GM12878 (cell line): ENCODE measurements at regions not wholly inside any gene's neighbourhood (a gene's known extent, or its start where the extent isn't known, plus 50 kb on each side); places are given as distances from the start of the nearest gene placed in this dataset.

Experiments
- ATAC-seq: fragments of 200-7000 bp; cut with Tn5 transposase; 3 replicates; pipeline ENCODE4 v1.9.1; 2020; ENCODE audit warnings: mild to moderate bottlenecking, moderate library complexity
- BruUV-seq: library from RNA; stranded (reverse); fragments of 400-500 nt; replicated peaks from 2 replicates; lab custom pipeline; 2021; lab: Mats Ljungman, UMichigan
- CTCF ChIA-PET: fragments of 300-600 bp; sonication (Branson Sonifier 250); formaldehyde crosslinking; extraction: SDS; loops from one replicate; lab custom pipeline; 2021; ENCODE audit warnings: inconsistent platforms; lab: Yijun Ruan, JAX
- POLR2A ChIA-PET: fragments of 350-600 bp; formaldehyde crosslinking; extraction: SDS; loops from one replicate; lab custom pipeline; 2021; ENCODE audit warnings: inconsistent platforms; lab: Charles Lee
- RAD21 ChIA-PET: fragments of 300-600 bp; sonication (Branson Sonifier 250); formaldehyde crosslinking; loops from one replicate; lab custom pipeline; 2023; ENCODE audit warnings: antibody characterized with exemption; ENCODE audit not compliant: unreplicated experiment; lab: Charles Lee
- SMC1A ChIA-PET: fragments of 300-600 bp; sonication (Branson Sonifier 250); formaldehyde crosslinking; loops from one replicate; lab custom pipeline; 2023; ENCODE audit not compliant: unreplicated experiment, uncharacterized antibody; lab: Charles Lee
- DNase-seq: peaks from one replicate; pipeline ENCODE4 v3.0.0-alpha.2; 2011; ENCODE audit warnings: low read depth, low spot score
- FAIRE-seq: peaks from 3 replicates; lab custom pipeline; 2011; peaks lifted over from hg19 to GRCh38; lab: Jason Lieb, UNC
- H2AFZ ChIP-seq: 2 replicates; pipeline ENCODE4 v1.6.0; 2011; ENCODE audit warnings: low read depth, low read length, control low read depth; ENCODE audit not compliant: control insufficient read depth
- H3K27ac ChIP-seq: 2 replicates; pipeline ENCODE4 v1.5.1; 2011; ENCODE audit warnings: control low read depth; ENCODE audit not compliant: control insufficient read depth, insufficient read depth
- H3K27me3 ChIP-seq, 2 experiments: replicated peaks in 1 of 2; 2 replicates each; pipeline versions ENCODE4 v1.6.0 to v1.6.1; 2011; ENCODE audit warnings: low read length in 1 of 2; ENCODE audit not compliant: control insufficient read depth in 2 of 2, insufficient read depth in 2 of 2
- H3K36me3 ChIP-seq, 2 experiments: 2 replicates each; pipeline ENCODE4 v1.5.1; 2011; ENCODE audit warnings: low read length in 1 of 2; ENCODE audit not compliant: control insufficient read depth in 2 of 2, insufficient read depth in 2 of 2
- H3K4me1 ChIP-seq: 2 replicates; pipeline ENCODE4 v1.6.1; 2011; ENCODE audit warnings: mild to moderate bottlenecking, low read length, moderate library complexity, mixed read lengths; ENCODE audit not compliant: control insufficient read depth, insufficient read depth
- H3K4me2 ChIP-seq: 2 replicates; pipeline ENCODE4 v1.6.0; 2011; ENCODE audit warnings: control low read depth; ENCODE audit not compliant: control insufficient read depth, insufficient read depth
- H3K4me3 ChIP-seq: fragments of 200-600 bp; sonication (generic); 2 replicates; pipeline ENCODE4 v1.5.1; 2016
- H3K79me2 ChIP-seq: 2 replicates; pipeline ENCODE4 v1.6.0; 2011; ENCODE audit warnings: low read length; ENCODE audit not compliant: control insufficient read depth, insufficient read depth
- H3K9ac ChIP-seq: 2 replicates; pipeline ENCODE4 v1.8.0; 2011; ENCODE audit warnings: low read length, control low read depth, mixed read lengths; ENCODE audit not compliant: control insufficient read depth, insufficient read depth
- H3K9me3 ChIP-seq: replicated peaks from 3 replicates; pipeline ENCODE4 v1.5.1; 2011; ENCODE audit warnings: mild to moderate bottlenecking, low read length; ENCODE audit not compliant: control insufficient read depth, insufficient read depth
- H4K20me1 ChIP-seq: 2 replicates; pipeline ENCODE4 v1.6.0; 2011; ENCODE audit not compliant: control insufficient read depth, insufficient read depth
- CHD1 ChIP-seq: IDR thresholded peaks from 2 replicates; pipeline ENCODE4 v1.6.1; 2012; ENCODE audit warnings: low read depth, low read length, improper control_type of control experiment
- CHD2 ChIP-seq: IDR thresholded peaks from 2 replicates; pipeline ENCODE4 v1.6.1; 2011; ENCODE audit warnings: low read depth, low read length, improper control_type of control experiment, borderline replicate concordance
- CTCF ChIP-seq, 3 experiments: IDR thresholded peaks in 2 of 3; conservative IDR thresholded peaks in 1 of 3; 2 replicates each; pipeline ENCODE4 v1.5.1; 2011; ENCODE audit warnings: low read depth in 3 of 3, low read length in 3 of 3, mild to moderate bottlenecking in 3 of 3, control low read depth in 2 of 3, moderate library complexity in 2 of 3, inconsistent platforms in 1 of 3, mixed read lengths in 1 of 3; ENCODE audit not compliant: control insufficient read depth in 2 of 3, insufficient read depth in 1 of 3; ENCODE audit errors: extremely low read depth in 1 of 3
- ESRRA ChIP-seq: IDR thresholded peaks from 2 replicates; pipeline ENCODE4 v1.6.1; 2012; ENCODE audit warnings: mild to moderate bottlenecking, low read length, improper control_type of control experiment
- GABPA ChIP-seq: IDR thresholded peaks from 2 replicates; pipeline ENCODE4 v1.6.1; 2014; ENCODE audit warnings: antibody characterized with exemption, low read depth, mild to moderate bottlenecking, inconsistent platforms
- POU2F2 ChIP-seq: IDR thresholded peaks from 3 replicates; pipeline ENCODE4 v1.6.1; 2011; ENCODE audit warnings: low read depth, mild to moderate bottlenecking, low read length, borderline replicate concordance
- RFX5 ChIP-seq: IDR thresholded peaks from 2 replicates; pipeline ENCODE4 v1.6.1; 2011; ENCODE audit warnings: low read depth, low read length, improper control_type of control experiment
- SIN3A ChIP-seq: IDR thresholded peaks from 2 replicates; pipeline ENCODE4 v1.6.1; 2012; ENCODE audit warnings: low read depth, low read length, improper control_type of control experiment
- SP1 ChIP-seq: IDR thresholded peaks from one replicate; pipeline ENCODE4 v1.6.1; 2011; ENCODE audit warnings: low read depth, low read length
- YY1 ChIP-seq: IDR thresholded peaks from 2 replicates; pipeline ENCODE4 v1.6.1; 2011; ENCODE audit warnings: low read depth, mild to moderate bottlenecking, low read length
- WGBS: methylation state at CpG from one replicate; pipeline ENCODE4 v1.1.6; 2016; ENCODE audit warnings: low lambda C conversion rate; ENCODE audit not compliant: insufficient replicate concordance, insufficient coverage; ENCODE audit errors: missing lambda C conversion rate; 5-methylcytosine and 5-hydroxymethylcytosine counted together
- in situ Hi-C: fragments of 300-500 bp; cut with MboI; formaldehyde crosslinking; loops from 9 replicates; pipeline ENCODE4 v1.14.3; 2018; ENCODE audit warnings: mixed read lengths
- intact Hi-C: fragments of 100-400 bp; cut with micrococcal nuclease; formaldehyde crosslinking; loops from one replicate; pipeline ENCODE4 v1.14.2; 2022; ENCODE audit not compliant: unreplicated experiment
- TF ChIP-seq, protein P1 (sequence below): fragments of 450-650 bp; formaldehyde crosslinking; IDR thresholded peaks from 2 replicates; pipeline ENCODE4 v1.4.0; 2020; ENCODE audit warnings: mild to moderate bottlenecking, moderate library complexity

- no peaks in the 10 kb centered on the region for H3K4me1 ChIP-seq
- ChIA-PET CTCF (no interaction called here), RAD21 (no interaction called here), POLR2A (no interaction called here), SMC1A (interaction anchor here (0.7 kb wide), 1 partner anchor 22 kb away, joined by 3 read pairs; no protein-coding TSS in a partner anchor)
- BruUV-seq: no TSS peak
- ATAC-seq (no peak), FAIRE-seq (no peak), DNase-seq (no peak)
- in situ Hi-C loops (no loop called here), intact Hi-C loops (no loop called here)
- no peaks in the 10 kb centered on the region for H4K20me1 ChIP-seq
- no peak overlapping the region for H2AFZ ChIP-seq
- H3K4me2 ChIP-seq: no peak overlapping the region
- 25% methylated on average over 3 of the region's 3 CpGs for WGBS
- TF ChIP-seq RFX5 (no peak), CHD2 (no peak), YY1 (no peak), ESRRA (no peak), SIN3A (no peak), SP1 (no peak), GABPA (no peak), POU2F2 (no peak), CHD1 (no peak), CTCF (IDR thresholded peaks at IDR 0.05 in 2 of 3, conservative IDR thresholded peaks at IDR 0.05 in 1 of 3; ENCODE audit: control insufficient read depth in 2 of 3, extremely low read depth in 1 of 3, insufficient read depth in 1 of 3, low read depth in 3 of 3, low read length in 3 of 3) (no peak)
- TF ChIP-seq, protein P1, sequence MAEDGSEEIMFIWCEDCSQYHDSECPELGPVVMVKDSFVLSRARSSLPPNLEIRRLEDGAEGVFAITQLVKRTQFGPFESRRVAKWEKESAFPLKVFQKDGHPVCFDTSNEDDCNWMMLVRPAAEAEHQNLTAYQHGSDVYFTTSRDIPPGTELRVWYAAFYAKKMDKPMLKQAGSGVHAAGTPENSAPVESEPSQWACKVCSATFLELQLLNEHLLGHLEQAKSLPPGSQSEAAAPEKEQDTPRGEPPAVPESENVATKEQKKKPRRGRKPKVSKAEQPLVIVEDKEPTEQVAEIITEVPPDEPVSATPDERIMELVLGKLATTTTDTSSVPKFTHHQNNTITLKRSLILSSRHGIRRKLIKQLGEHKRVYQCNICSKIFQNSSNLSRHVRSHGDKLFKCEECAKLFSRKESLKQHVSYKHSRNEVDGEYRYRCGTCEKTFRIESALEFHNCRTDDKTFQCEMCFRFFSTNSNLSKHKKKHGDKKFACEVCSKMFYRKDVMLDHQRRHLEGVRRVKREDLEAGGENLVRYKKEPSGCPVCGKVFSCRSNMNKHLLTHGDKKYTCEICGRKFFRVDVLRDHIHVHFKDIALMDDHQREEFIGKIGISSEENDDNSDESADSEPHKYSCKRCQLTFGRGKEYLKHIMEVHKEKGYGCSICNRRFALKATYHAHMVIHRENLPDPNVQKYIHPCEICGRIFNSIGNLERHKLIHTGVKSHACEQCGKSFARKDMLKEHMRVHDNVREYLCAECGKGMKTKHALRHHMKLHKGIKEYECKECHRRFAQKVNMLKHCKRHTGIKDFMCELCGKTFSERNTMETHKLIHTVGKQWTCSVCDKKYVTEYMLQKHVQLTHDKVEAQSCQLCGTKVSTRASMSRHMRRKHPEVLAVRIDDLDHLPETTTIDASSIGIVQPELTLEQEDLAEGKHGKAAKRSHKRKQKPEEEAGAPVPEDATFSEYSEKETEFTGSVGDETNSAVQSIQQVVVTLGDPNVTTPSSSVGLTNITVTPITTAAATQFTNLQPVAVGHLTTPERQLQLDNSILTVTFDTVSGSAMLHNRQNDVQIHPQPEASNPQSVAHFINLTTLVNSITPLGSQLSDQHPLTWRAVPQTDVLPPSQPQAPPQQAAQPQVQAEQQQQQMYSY: no peak
- no peak overlapping the region for H3K27ac ChIP-seq
- no peaks in the 10 kb centered on the region for H3K79me2 ChIP-seq
- H3K4me3 ChIP-seq: no peak overlapping the region
- H3K27me3 ChIP-seq: no peaks in the 10 kb centered on the region
- no peaks in the 10 kb centered on the region for H3K9me3 ChIP-seq
- no peaks in the 10 kb centered on the region for H3K36me3 ChIP-seq
- H3K9ac ChIP-seq: no peak overlapping the region
Observed at GRCh38 chr4:30802622-30803323, 82.6 kb downstream of the PCDH7 start.
